GM19043 (cell line): ENCODE measurements at regions not wholly inside any gene's neighbourhood (a gene's known extent, or its start where the extent isn't known, plus 50 kb on each side); places are given as distances from the start of the nearest gene placed in this dataset.

Source experiments
- ATAC-seq: cut with Tn5 transposase; IDR thresholded peaks from one replicate; pipeline ENCODE4 v1.9.1; 2021; ENCODE audit warnings: low read depth; ENCODE audit not compliant: unreplicated experiment

DNA sequence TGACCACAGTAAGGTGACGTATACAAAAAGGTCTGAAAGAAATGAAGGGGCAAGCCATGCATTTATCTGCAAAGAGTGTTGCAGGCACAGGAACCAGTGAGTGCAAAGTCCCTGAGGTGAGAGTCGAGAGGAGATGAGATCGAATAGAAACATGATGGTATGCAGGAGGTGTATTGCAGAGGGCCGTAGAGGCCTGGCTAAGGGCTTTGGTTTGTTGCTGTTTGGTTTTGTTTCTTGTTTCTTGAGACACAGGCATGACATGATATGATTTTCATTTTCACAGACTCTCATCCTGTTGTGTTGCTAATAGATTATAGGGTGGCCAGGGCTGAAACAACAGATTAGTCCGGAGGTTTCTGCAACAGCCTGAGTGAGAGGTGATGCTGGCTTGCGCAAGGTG is 80.4 kb downstream of the HSPH1 start:
- no peak for ATAC-seq

DNA sequence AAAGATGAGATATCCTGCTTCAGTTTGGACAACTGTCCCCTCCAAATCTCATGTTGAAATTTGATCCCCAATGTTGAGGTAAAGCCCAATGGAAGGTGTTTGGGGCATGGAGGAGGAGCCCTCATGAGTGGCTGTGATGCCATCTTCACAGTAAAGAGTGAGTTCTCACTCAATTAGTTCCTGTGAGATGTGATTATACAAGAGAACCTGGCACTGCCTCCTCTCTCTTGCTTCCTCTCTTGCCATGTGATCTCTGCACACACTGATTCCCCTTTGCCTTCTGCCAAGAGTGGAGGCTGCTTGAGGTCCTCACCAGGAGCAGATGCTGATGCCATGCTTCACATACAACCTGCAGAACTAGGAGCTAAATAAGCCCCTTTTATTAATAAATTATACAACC is 86.9 kb downstream of the HSPH1 start:
- ATAC-seq, result no peak

DNA sequence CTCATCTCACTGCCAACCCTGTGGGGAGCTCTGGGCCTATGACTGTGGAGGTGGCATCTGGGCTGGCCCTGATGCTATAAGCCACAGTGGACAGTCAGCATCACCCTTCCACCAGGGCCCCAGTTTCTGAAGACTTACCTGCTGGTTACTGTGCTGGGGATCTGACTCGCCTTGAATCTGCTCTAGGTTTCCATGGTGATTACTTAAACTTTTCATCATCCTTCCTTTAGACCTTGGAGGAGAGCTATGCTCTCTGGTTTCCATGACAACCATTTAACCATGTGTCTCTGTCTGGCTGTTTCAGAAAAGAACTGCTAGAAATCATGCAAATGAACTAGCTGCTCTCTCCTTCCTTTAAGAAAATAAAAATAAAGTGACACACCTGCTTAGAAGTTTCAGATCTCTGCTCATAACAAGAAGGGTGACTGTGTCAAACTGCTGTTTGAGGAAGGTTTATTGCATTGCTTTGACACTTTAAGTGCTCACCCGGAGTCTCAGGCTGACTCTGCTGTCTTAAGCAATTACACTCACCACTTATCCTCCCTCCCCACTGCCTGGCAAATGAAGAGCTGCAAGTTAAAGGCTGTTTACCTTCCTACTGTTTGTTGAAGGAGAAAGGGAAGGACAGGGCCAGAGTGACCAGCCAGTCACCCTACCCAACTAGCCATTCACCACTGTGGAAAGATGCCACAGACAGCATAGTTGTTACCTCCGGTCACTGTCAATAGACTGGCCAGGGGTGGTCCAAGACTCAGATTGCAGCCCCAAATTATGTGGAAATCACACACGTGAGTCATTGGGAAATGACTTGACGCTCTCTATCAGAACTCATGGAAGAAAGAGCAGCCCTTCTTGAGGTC is 87.6 kb downstream of the HSPH1 start:
- ATAC-seq, result peak; percentile 95

DNA sequence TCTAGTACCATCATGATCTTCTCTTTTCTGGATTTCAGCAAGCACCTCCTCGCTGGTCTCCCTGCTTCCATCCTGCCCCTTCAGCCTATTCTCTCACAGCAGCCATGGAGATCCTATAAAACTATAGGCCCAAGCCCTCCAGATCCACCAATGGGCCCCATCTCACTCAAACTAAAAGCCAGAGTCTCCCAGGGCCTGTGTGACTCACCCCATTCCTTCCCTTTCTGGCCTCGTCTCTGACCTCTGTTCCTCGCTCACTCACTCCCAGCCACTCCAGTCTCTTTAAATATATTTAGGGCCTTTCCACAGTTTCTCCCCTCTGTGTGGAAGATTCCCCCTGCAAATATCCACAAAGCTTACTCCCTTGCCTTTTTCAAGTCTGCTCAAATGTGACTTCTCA is 89.7 kb downstream of the HSPH1 start:
- ATAC-seq, result no peak

DNA sequence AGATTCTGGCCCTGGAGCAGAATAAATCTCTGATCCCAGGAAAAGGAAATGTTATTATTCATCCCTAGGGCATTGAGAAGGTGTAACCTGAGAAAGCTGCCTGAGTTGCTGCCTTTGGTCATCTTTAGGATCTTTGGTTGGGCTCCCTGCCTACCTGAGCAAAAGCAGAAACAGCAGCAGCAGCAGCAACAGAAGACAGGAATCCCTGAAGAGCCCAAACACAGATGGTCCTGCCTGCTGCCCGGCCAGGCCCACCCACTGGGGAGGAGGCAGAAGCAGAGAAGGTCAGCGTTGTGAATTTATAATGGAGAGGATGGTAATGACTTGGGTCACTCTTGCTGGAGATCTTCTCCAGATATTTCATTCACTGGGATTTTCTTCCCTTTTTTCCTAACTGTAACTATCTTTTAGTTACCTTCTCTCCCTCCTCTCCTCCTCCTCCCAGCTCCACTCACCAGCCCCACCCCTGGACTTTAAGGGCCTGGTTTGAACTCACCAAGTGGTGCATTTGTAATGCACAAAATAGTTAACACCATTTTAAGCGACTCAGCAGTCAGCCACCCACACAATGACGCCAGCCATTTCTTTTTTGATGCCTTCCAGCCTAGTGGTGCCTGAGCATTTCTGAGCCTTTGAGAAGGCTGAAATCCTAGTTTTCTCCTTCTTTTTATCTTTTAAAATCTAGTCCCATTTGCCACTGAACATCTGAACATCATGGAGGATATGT is 91.7 kb downstream of the HSPH1 start:
- no peak for ATAC-seq

DNA sequence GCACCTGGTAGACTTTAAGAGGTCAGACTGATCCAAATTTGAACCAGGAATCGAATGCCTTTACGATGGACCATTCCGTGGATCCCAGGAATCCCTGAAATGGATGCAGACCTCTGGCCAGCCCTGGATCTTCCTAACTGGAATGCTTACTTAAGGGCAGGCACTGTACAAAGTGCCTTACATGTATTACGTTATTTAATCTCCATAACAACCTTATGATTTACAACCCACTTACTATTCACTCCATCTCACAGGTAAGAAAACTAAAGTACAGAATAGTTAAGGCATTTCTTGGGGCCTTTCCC is 93.6 kb downstream of the HSPH1 start:
- no peak for ATAC-seq

DNA sequence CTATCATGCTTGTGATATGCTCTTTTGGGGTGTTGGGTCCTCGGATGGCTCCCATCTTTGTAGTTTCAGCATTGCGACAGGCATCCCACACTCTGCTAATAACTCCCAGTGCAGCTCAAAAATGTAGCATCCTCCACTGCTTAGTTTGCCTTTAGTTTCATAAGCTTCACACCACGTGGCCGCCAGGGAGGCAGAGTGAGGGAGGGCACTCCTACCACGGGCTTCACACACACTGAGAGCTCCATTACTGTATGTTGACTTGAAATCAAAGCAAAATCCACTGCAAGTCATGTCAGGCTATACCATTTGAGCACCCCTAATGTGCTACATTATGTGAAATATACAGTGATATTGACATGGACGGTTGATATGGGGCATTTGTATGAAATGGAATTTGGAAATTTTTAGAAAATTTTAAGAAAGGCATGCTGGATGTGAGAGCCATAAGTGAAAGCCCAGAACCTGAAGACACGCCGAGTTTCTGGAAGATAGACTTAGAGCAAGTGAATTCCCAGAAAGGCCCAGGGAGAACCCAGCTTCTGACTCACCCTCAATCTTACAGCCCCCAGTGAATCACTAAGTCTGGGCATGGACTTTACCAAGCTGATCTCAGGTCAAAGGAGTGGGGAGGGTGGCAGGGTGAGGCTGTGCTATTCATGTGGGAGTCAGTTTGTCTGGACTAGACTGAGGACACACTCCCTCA is 94.1 kb downstream of the HSPH1 start:
- ATAC-seq, result no peak

DNA sequence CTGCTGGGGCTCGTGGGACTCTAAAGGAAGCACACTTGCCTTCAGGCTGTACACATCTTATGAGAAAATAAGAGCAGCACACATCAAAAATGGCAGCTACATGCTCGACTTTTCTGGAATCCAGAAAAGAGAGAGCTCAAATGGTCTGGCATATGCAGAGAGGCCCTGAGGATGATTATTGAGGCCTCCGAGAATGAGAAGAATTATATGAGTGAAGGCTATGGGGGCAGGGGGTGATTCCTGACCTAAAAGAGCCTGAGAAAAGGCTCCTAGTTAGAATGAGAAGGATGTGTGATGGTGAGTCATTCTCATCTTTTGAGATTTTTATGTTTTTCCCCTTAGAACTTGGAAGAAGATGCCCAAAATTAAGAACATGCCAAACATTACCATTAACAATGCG is 97.1 kb downstream of the HSPH1 start:
- no peak for ATAC-seq

DNA sequence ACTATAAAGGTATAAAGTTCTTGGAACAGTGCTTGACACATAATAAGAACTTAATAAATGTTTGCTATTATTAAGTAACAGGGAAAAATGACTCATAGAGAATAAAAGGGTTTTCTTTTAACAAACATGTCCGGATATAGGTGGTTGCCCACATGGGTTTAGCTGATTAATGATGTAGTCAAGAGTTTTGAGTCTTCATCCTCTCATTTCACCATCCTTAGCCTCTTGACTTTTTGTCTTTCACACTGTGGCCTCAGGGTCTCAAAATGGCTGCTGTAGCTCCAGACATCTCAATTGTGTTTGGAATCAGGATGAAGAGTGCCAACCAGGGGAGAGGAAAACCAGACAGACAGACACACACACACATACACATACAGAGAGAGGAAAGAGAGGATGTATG is 97.9 kb downstream of the HSPH1 start:
- ATAC-seq, result no peak

DNA sequence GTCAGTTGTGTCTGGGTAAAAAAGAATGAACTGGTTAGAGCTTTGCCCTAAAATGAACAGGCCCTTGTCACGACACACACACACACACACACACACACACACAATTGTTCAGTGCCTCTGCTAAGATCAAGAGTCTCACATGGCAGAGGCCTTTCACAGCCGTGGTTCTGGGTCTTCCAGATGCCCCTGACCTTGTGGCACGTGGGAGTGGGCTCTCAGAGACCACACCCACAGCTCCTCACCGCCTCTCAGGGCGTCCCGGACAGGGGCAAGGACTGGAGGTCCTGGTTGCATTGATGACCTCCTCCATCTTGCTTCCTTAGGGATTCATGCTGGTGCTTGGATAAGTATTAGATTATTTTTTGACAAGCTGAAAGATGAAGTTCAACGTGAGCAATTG is 101.0 kb downstream of the HSPH1 start:
- ATAC-seq, result no peak

DNA sequence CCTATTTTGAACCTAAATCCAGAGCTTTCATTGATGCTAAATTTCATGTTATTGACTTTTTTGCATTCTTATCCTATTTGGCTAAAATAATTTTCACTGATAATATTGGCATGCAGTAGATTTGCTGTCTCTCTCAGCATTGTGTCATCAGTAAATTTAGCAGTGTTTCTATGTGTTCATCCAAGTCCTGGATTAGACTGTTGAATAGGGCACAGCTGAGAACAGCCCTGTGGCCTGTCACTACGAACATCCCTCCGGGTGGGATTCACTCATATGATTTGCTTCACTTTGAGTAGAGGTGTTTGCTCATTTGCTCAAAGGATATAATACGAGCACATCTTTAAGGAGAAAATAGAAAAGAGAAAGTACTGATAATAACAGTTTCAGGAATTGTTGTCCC is 101.5 kb downstream of the HSPH1 start:
- no peak for ATAC-seq

DNA sequence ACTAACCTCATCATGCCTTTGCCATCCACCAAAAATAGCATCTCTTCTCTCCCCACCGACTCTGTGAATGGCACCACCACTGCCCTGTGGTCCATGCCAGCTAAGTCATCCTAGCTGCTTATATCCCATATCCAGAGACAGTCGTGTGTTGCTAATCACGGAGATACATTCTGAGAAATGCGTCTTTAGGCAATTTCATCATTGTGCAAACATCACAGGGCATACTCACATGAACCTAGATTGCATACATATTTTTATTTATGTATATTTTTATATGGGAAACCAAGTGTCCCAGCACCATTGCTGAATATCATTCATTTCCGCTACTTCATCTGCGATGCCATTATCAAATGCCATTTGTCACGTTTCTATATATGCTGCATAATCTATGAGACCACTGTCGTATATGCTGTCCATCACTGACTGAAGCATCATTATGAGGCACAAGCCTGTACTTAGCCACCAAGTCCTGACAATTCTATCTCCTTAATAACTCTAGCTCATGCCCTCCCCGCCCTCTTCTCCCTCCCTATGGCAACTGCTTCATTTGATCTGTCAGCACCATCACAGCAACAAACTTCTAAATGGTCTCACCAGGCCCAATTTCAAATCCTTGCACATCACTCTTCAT is 104.2 kb downstream of the HSPH1 start:
- no peak for ATAC-seq

DNA sequence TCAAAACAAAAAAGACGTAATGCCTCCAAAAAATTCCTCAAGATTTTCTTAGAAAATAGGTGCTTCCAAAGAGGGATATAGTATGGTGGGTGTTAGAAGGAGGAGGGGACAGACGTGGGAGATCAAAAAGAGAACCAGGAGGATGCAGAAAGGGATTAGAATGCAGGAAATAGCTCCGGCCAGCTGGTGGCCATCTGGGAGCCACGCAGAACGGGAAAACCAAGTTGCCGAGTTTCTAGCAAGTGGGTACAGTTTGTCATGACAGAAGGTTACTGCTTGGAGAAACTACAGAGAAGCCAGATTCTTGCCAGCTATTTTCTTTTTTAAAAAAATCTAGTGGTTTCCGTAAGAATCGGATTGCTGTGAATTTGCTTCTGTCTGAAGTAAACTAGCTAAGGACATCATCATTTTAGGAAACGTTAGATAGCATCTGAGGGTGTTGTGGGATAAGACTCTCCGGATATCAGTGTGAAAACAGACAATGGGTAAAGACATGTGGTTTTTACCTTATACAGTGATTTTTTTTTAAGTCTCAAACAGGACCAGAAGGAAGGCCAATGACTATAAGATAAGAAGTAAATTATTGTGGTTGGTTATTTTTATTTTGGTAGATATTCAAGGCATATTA is 104.9 kb downstream of the HSPH1 start:
- no peak for ATAC-seq

DNA sequence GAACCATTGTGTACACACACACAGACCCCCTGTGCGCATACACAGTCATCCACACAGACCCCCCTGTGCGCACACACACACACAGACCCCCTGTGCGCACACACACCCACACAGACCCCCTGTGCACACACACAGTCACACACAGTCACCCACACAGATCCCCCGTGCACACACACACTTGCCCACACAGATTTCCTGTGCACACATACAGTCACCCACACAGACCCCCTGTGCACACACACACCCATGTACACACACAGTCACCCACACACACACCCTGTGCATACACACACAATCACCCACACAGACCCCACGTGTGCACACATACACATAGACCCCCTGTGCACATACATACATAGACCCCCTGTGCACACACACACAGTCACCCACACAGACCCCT is 106.1 kb downstream of the HSPH1 start:
- ATAC-seq, result no peak

DNA sequence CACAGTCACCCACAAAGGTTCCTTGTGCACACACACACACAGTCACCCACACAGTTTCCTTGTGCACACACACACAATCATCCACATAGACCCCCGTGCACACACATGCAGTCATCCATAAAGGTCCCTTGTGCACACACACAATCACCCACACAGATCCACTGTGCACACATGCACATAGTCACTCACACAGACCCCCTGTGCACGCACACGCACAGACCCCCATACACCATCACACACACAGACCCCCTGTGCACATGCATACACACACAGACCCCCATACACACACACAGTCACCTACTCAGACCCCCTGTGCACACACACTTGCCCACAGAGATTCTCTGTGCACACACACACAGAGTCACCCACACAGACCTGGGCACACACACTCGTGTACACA is 107.1 kb downstream of the HSPH1 start:
- ATAC-seq, result no peak

DNA sequence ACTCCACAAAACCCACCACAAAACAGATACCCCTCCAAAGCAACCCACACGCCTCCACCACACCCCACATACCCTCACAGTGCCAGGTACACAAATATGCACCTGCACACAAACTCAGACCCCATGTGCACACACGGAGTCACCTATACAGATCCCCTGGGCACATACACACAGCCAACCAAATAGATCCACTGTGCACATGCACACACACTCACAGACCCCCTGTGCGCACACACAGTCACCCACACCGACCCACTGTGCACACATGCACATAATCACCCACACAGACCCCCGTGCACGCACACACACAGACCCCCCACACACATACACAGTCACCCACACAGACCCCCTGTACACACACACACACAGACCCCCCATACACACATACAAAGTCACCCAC is 107.8 kb downstream of the HSPH1 start:
- no peak for ATAC-seq

DNA sequence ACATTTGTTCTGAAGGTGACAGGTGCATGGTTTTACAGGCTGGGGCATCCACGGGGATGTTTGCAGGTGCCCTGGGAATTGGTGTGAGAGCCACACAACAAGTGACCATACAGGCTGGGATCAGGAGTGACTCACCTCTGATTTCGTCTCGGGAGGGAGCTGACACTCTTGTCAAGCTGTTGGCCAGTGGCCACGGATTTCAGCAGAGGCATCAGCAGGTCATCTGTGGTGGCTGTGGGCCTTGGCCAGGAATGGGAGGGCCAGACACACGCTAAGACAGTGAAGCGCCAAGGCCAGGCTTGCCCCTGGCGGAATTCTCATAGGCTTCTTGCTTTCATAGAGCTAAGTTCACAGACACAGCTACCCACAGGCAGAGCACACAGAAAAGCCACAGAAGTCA is 108.6 kb downstream of the HSPH1 start:
- ATAC-seq, result no peak

DNA sequence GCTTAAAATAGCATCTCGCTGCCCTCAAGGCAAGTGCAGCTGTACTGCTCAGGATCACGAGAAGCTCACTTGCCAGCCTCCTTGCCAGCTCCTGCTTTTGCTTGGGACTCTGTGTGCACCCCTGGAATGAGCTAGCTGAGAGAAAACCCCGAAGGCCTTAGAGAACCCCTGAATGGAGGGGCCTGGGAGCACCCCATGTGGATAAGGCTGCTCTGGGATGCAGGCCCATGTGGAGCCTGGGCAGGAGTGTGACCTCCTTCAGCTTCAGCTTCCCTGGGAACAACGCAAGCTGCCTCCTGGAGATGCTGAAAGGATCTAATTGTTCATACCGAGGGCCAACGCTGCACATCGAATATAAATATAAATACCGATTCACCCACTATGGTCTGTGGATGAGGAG is 109.2 kb downstream of the HSPH1 start:
- no peak for ATAC-seq

DNA sequence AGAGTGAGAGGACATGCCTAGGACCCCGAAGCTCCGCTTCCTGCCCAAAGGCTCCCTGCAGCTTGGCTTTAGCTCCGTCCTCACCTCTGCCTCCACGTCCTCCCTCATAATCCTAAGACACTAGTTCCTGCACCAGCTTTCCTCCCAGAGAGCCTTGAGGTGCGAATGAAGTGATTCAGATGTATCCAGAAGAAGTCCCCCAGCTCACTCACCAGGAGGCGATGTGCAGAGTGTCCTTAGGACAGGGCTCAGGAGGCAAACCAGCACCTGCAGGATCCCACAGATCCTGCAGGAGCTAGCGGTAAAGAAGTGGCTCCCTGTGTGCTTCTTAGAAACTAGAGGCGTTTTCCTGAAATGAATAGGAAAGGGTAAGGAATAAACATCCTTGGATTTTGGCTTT is 109.7 kb downstream of the HSPH1 start:
- no peak for ATAC-seq

DNA sequence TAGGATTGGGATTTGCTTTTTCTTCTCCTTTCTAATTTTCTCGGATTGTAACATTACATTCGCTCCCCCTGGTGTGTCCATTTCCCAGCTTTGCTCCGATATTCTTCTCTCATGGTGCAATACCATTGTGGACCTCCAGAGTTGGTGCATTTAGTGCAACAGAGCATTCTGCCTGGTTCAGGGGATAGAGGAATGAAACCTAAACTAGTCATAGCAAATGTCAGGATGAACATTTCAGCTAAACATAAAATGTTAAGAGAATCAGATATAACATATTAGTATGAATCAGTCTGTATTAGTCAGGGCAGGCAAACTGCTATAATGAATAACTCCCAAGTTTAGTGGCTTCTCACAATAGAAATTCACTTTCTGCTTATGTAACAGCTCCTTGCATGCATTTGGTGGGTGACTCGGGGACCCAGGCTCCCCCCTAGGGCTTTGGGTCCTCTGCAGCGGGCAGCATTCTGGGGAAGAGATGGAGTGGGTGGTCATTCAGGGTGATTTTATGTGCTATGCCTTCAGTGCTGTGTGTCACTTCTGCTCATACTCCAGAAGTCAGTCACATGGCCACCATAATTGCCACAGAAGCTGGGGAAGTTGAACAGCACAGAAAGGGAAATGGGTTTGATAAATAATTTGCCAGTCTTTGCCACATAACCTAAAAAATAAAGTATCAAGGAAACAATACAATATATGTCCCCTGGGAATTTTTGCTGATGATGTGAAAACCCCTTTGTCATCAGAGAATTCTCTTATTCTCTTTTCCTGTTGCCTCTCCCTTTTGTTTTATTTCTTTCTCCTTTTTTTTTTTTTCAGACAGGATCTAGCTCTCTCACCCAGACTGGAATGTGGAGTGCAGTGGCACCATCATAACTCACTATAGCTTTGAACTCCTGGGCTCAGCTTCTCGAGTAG is 111.0 kb downstream of the HSPH1 start:
- no peak for ATAC-seq
